Cardiac septum (tissue), 1 donor: ENCODE measurements at regions not wholly inside any gene's neighbourhood (a gene's known extent, or its start where the extent isn't known, plus 50 kb on each side); places are given as distances from the start of the nearest gene placed in this dataset.
A peak's percentile ranks its signal among the peaks of the same experiment; 100 is the strongest.

Source experiments
- DNase-seq: peaks from one replicate; pipeline ENCODE4 v3.0.0-alpha.2; 2020; ENCODE audit warnings: low spot score
- intact Hi-C: fragments of 100-400 bp; cut with DNase I; formaldehyde crosslinking; loops from one replicate; pipeline ENCODE4 v1.14.0; 2022
- donor health status: DM: no; HTN: no; CAD: no.

GRCh38 chr4:81527115-81527514 lies 55.4 kb upstream of the RASGEF1B start:
- intact Hi-C loops = no loop called here
- peak; percentile 75 for DNase-seq

DNA sequence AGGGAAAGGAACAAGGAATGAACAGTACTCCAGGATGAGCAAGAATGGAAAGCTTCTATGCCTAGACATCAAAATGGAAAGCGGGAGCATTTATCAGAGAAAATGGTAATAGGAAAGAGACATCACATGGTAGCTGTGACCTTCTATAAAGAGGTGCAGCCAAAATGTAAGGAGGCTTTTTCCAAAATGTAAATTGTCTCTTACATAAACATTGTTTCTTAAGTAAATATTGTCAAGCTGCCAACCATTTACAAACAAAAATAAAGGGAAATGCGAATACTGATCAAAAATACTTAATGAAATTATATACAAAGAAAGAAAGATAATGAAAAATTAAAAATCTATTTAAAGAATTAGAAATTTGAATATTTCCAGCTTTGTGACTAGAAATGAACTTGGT lies 55.0 kb upstream of the RASGEF1B start:
- intact Hi-C loops = no loop called here

GRCh38 chr4:81523672-81524327 lies 52.1 kb upstream of the RASGEF1B start:
- intact Hi-C loops = no loop called here
- no peak for DNase-seq

More for the DNA sequence above, 55.0 kb upstream of the RASGEF1B start:
- DNase-seq = no peak

DNA sequence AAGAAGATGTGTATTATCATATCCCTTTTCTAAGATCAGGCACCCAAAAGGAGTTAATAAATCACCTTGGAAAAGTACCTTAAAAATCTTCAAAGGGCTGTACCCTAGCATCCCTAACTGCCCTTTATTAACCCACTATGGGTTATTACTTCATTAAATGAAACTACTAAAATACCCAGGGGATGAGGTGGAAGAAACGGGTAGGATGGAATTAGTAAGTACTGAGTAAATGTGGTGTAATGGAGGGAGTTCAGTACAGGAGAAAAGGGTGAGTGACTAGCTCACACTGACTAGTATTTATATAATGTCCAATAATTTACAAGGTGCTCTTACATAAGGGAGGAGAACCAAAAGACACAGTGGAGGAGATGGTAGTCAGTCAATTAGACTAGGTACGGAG lies 51.0 kb upstream of the RASGEF1B start:
- intact Hi-C loops = no loop called here
- no peak for DNase-seq

DNA sequence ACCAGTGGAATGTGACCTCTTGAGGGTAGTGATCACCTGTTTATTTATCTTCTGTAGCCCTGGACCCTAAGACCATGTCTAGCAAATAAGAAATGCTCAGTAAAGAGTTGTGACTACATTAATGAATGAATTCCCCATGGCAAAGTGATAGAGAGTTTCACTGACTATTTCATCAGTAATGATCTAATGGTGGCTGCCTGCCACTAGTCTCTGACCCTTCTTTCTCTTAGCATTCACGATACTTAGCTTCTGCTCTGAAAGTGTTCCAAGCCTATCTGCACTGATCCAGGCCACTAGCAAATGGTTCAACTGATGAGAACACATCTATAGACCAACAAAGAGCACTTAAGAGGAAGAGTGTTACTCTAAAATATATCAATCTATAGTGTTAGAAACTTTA lies 50.0 kb upstream of the RASGEF1B start:
- intact Hi-C loops = no loop called here
- DNase-seq = no peak
